PC-3 (cell line): ENCODE measurements at regions not wholly inside any gene's neighbourhood (a gene's known extent, or its start where the extent isn't known, plus 50 kb on each side); places are given as distances from the start of the nearest gene placed in this dataset.

Experiments used
- CTCF ChIP-seq: fragments of 300-600 bp; sonication (generic); conservative IDR thresholded peaks from 2 replicates; pipeline ENCODE4 v1.5.1; 2017; ENCODE audit warnings: antibody characterized with exemption, low read depth, mild to moderate bottlenecking, low read length
- EZH2 ChIP-seq: fragments of 300-600 bp; sonication (generic); IDR thresholded peaks from one replicate; pipeline ENCODE4 v1.6.1; 2017; ENCODE audit warnings: antibody characterized with exemption, mild to moderate bottlenecking, low read length; ENCODE audit not compliant: unreplicated experiment
- EZH2phosphoT487 ChIP-seq: fragments of 300-600 bp; sonication (generic); IDR thresholded peaks from 2 replicates; pipeline ENCODE4 v1.6.1; 2018; ENCODE audit warnings: mild to moderate bottlenecking, antibody characterized with exemption, low read length, borderline replicate concordance

- TF ChIP-seq EZH2 (no peak), CTCF (no peak), EZH2phosphoT487 (no peak)
Measured at GRCh38 chr6:115712291-115712961, 348.3 kb downstream of the FRK start.
